Activated naive CD4-positive, alpha-beta T cell treated with anti-CD3 and anti-CD28 coated beads, Interleukin-2, amount 50 U/mL, for 72 hours (primary cell): ENCODE measurements at regions not wholly inside any gene's neighbourhood (a gene's known extent, or its start where the extent isn't known, plus 50 kb on each side); places are given as distances from the start of the nearest gene placed in this dataset.

Source experiments
- ATAC-seq, 2 donors: fragments of 150-1000 bp; cut with Tn5 transposase; 2 replicates each; pipeline ENCODE4 v1.10.0; 2021; ENCODE audit warnings: mild to moderate bottlenecking in 2 of 2, moderate library complexity in 2 of 2
- DNase-seq, 2 donors: peaks; one replicate each; pipeline ENCODE4 v3.0.0; 2021 to 2022; ENCODE audit warnings: low spot score in 2 of 2
- H3K27ac Mint-ChIP-seq, 2 donors: one replicate each; pipeline ENCODE4 v1.8.0; 2022; ENCODE audit warnings: mild to moderate bottlenecking in 2 of 2, mixed read lengths in 2 of 2
- H3K36me3 Mint-ChIP-seq, 2 donors: one replicate each; pipeline ENCODE4 v1.8.0; 2022; ENCODE audit warnings: mixed read lengths in 2 of 2
- H3K9me3 Mint-ChIP-seq, 2 donors: one replicate each; pipeline ENCODE4 v1.8.0; 2022; ENCODE audit warnings: mixed read lengths in 2 of 2

GRCh38 chr14:104333646-104334423, 195.4 kb downstream of the KIF26A start:
- Mint-ChIP-seq H3K27ac (no peak overlapping the region), H3K36me3 (peaks cover 16 to 29% of the 10 kb centered on the region in 2 donors), H3K9me3 (peaks cover 18 to 30% of the 10 kb centered on the region in 2 donors)
- no peak for ATAC-seq
- no peak for DNase-seq

- DNase-seq (no peak), ATAC-seq (no peak)
- Mint-ChIP-seq H3K27ac (no peak overlapping the region), H3K36me3 (peaks cover 16 to 24% of the 10 kb centered on the region in 2 donors), H3K9me3 (peaks cover 18 to 23% of the 10 kb centered on the region in 2 donors)
Observed at GRCh38 chr14:104334424-104335161, 196.2 kb downstream of the KIF26A start.

GRCh38 chr14:104335176-104335575, 196.8 kb downstream of the KIF26A start:
- no peak for DNase-seq
- no peak for ATAC-seq
- Mint-ChIP-seq H3K27ac (no peak overlapping the region), H3K36me3 (peaks cover 16 to 20% of the 10 kb centered on the region in 2 donors), H3K9me3 (peaks cover 18 to 20% of the 10 kb centered on the region in 2 donors)

GRCh38 chr14:104335611-104336010, 197.2 kb downstream of the KIF26A start:
- Mint-ChIP-seq H3K27ac (no peak overlapping the region), H3K36me3 (peaks cover 14 to 18% of the 10 kb centered on the region in 2 donors), H3K9me3 (peaks cover 18% of the 10 kb centered on the region in 2 donors)
- ATAC-seq: no peak
- no peak for DNase-seq

GRCh38 chr14:104337351-104337750, 199.0 kb downstream of the KIF26A start:
- ATAC-seq: no peak
- peaks cover 8 to 11% of the 10 kb centered on the region in 2 donors for H3K36me3 Mint-ChIP-seq
- no peak overlapping the region for H3K27ac Mint-ChIP-seq
- H3K9me3 Mint-ChIP-seq: peaks cover 10 to 11% of the 10 kb centered on the region in 2 donors
- no peak for DNase-seq

- ATAC-seq (no peak), DNase-seq (no peak)
- Mint-ChIP-seq H3K36me3 (peaks cover 8 to 11% of the 10 kb centered on the region in 2 donors), H3K9me3 (peaks cover 10 to 11% of the 10 kb centered on the region in 2 donors), H3K27ac (no peak overlapping the region)
Observed at GRCh38 chr14:104339361-104339760, 201.0 kb downstream of the KIF26A start.

- Mint-ChIP-seq H3K27ac (no peak overlapping the region), H3K36me3 (peaks cover 8 to 11% of the 10 kb centered on the region in 2 donors), H3K9me3 (peaks cover 10 to 11% of the 10 kb centered on the region in 2 donors)
- ATAC-seq: no peak
- no peak for DNase-seq
Observed at GRCh38 chr14:104339829-104340228, 201.4 kb downstream of the KIF26A start.

- H3K27ac Mint-ChIP-seq: no peak overlapping the region
- DNase-seq (peak in 1 of 2 donors; percentile 49), ATAC-seq (peak in 1 of 2 donors; percentile 94)
- peaks cover 10 to 11% of the 10 kb centered on the region in 2 donors for H3K9me3 Mint-ChIP-seq
- peaks cover 8 to 11% of the 10 kb centered on the region in 2 donors for H3K36me3 Mint-ChIP-seq
Observed at GRCh38 chr14:104341532-104342434, 203.4 kb downstream of the KIF26A start.

- no peak for ATAC-seq
- peaks cover 8 to 11% of the 10 kb centered on the region in 2 donors for H3K36me3 Mint-ChIP-seq
- H3K9me3 Mint-ChIP-seq: peaks cover 10 to 11% of the 10 kb centered on the region in 2 donors
- H3K27ac Mint-ChIP-seq: no peak overlapping the region
- DNase-seq: no peak
Observed at GRCh38 chr14:104342435-104343293, 204.3 kb downstream of the KIF26A start.

- Mint-ChIP-seq H3K36me3 (peaks cover 5 to 8% of the 10 kb centered on the region in 2 donors), H3K9me3 (peaks cover 6 to 9% of the 10 kb centered on the region in 2 donors), H3K27ac (no peak overlapping the region)
- ATAC-seq (no peak), DNase-seq (no peak)
Observed at GRCh38 chr14:104343294-104343625, 204.9 kb downstream of the KIF26A start.

GRCh38 chr14:104343690-104344640, 205.6 kb downstream of the KIF26A start:
- no peak for DNase-seq
- Mint-ChIP-seq H3K9me3 (peaks cover 0 to 4% of the 10 kb centered on the region in 2 donors), H3K36me3 (peaks cover 0 to 1% of the 10 kb centered on the region in 2 donors), H3K27ac (no peak overlapping the region)
- no peak for ATAC-seq

GRCh38 chr14:104344818-104345620, 206.6 kb downstream of the KIF26A start:
- ATAC-seq (no peak), DNase-seq (no peak)
- Mint-ChIP-seq H3K9me3 (no peaks in the 10 kb centered on the region), H3K27ac (no peak overlapping the region), H3K36me3 (no peaks in the 10 kb centered on the region)

GRCh38 chr14:104345621-104346462, 207.5 kb downstream of the KIF26A start:
- Mint-ChIP-seq H3K36me3 (no peaks in the 10 kb centered on the region), H3K9me3 (no peaks in the 10 kb centered on the region), H3K27ac (no peak overlapping the region)
- DNase-seq (no peak), ATAC-seq (no peak)
